ENCODE measurements at regions not wholly inside any gene's neighbourhood (a gene's known extent, or its start where the extent isn't known, plus 50 kb on each side); places are given as distances from the start of the nearest gene placed in this dataset.
"Not testable (repeated sequence)": the region's sequence is repeated elsewhere in the genome, so short reads cannot be mapped to it uniquely, and the experiment has no call there.

DNA sequence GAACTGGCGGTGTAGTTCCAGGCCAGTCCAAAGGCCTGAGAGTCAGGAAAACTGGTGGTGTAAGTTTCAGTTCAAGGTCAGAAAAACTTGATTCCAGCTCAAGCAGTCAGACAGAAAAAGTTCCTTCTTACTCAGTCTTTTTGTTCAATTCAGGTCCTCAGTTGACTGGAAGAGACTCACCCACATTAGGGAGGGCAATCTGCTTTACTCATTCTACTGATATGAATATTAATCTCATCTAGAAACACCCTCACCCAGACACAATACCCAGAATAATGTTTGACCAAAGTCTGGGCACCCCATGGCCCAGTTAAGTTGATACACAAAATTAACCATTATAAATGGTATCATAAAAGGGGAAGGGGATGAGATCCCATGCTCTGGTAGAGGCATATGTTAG, 50.1 kb upstream of the LTA4H start:
- no peak for DNase-seq

DNA sequence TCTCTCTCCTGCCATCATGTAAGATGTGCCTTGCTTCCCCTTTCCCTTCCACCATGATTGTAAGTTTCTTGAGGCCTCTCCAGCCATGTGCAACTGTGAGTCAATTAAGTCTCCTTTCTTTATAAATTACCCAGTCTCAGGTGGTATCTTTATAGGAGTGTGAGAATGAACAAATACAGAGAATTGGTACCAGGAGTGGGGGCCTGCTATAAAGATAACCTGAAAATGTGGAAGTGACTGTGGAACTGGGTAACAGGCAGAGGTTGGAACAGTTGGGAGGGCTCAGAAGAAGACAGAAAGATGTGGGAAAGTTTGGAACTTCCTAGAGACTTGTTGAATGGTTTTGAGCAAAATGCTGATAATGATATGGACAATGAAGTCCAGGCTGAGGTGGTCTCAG, 50.8 kb upstream of the LTA4H start:
- DNase-seq, result not testable (repeated sequence)

DNA sequence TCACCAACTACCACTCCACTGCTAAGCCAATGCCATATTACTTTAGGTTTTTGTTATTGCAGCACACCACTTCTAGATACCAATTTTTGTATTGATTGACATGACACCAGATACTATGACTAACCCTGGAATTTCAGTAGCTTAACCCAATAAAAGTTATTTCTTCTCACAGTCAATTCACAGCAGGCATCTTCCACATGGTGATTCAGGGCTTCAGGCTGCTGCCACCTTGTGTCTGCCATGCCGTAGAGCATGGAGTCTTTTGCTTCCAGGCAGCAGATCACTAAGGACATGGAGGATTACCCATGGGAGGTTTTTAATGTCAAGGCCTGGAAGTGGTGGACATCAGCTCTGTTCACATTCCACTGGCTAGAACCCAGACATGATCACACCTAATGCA, 56.4 kb upstream of the LTA4H start:
- no peak for DNase-seq

DNA sequence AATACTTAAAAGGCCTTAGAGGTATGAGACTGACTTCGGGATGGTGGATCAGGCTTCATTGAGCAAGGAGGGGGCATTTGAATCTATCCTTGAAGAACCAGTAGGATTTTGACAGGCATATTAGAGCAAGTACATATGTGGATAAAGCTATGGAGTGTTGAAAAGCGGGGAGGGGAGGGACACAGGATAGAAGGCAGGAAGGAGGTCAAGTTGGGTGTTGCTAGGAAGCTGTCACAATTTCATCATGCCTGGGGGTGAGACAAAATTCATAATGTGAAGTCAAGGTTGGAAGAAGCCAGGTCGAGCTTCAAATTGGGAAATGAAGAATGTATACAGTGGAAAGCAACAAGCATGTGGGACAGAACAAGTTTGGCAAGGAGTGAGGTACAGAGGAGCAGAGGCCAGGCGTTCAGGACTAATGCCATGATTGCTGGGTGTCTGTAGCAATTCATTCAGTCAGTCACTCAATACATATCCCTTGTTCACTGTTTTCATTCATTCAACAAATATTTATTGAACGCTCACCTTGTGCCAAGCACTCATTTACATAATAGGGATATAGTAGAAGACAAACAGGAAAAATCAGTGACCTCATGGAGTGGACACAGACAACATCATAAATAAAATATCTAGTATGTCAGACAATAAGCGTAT, 58.3 kb upstream of the LTA4H start:
- no peak for DNase-seq

DNA sequence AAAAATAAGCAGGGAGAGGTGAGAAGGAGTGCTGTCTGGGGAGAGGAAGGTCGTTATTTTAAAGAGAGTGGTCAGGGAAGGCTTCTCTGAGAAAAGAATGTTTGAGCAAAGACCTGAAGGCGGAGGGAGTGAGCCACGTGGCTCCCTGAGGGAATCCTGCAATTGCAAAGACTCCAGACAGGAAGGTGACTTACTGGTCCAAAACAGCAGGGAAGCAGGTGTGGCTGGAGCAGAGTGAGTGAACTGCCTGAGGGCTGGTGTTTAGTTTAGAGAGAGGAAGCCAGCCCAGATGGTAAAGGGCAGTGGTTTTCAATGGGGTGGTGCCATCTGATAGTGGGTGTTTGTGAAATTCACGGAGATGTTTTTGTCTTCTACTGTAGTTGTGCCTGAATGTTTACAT, 58.8 kb upstream of the LTA4H start:
- DNase-seq, result no peak

DNA sequence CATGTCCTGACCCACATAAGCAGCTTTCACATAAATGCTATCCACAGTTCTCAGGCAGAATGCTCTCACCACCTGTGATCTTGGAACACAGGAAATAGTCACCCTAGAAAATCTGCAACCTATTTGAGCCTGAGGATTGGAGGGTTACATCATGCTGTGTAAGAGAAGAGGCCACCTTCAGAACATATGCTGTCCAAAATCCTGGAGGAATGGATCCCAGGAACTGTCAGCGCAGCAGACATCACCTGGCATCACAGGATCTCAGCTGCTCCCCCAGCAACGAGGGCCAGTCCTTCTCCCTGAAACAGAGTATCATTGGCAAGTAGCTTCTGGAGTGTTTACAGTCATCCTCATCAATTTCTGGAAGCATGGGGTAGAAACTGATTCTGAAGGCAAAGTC, 63.2 kb upstream of the LTA4H start:
- no peak for DNase-seq

DNA sequence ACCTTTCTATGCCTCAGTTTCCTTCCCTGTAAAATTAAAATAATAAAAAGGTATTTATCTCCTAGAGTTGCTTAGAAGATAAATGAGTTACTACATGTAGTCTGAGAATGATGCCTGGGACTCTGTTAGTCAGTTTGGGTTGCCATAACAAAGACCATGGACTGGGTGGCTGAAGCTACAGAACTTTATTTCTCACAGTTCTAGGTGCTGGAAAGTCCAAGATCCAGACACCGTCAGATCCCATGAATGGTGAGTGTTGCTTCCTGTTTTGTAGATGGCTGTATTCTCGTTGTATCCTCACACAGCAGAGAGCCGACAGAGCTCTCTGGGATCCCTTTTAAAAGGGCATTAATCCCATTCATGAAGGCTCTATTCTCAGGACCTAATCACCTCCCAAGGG, 64.0 kb upstream of the LTA4H start:
- peak; percentile 38 for DNase-seq

DNA sequence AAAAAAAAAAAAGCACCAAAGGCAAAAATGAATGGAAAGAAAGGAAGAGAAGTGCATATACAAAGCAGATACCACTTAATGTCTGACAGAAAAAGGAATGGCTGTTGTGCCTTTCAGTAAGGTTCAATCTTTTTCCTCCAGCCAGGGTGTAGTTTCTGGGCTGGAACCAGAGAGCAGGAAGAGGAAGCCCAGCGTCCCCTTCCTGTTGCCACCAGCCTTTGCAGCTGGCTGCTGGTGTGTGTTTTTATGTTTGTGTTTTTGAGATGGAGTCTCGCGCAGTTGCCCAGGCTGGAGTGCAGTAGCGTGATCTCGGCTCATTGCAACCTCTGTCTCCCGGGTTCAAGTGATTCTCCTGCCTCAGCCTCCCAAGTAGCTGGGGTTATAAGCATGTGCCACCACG, 64.6 kb upstream of the LTA4H start:
- peak; percentile 13 for DNase-seq

DNA sequence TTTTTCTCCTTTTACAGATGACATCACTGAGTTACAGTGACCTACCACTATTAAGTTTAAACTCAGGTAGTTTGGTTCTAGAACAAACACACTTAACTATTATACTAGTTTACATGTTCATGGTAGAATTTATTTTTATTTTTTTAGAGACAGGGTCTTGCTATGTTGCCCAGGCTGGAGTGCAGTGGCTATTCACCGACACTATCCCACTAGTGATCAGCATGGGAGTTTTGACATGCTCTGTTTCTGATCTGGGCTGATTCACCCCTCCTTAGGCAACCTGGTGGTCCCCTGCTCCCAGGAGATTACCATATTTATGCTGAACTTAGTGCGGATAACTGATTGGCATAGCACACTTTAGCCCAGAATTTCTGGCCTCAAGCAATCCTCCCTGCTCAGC, 66.4 kb upstream of the LTA4H start:
- no peak for DNase-seq

DNA sequence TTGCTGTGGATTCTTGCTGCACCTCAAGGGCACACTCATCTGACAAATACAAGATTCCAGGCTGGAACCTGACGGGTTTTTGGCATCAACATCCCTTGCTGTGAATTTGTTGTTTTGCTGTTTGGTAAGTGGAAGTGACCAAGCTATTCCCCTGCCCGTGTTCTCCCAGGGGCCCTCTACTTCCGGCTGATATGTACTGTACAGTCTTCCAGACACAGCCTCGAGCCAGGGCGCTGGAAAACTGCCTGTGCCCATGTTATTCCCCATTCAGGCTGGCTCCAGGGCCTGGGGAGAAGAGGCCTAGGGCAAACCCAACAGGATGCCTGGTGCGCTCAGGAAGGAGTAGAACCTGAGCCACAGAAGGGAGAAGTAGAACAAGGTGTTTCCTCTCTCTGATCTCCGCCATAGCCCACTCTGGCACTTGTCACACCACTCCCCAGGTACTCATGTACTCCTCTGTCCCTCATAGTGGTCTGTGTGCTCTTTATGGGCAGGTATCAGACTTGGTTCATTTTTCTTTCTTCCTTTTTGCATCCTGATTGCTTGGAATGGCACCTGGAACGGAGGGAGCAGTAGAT, 67.8 kb upstream of the LTA4H start:
- no peak for DNase-seq

DNA sequence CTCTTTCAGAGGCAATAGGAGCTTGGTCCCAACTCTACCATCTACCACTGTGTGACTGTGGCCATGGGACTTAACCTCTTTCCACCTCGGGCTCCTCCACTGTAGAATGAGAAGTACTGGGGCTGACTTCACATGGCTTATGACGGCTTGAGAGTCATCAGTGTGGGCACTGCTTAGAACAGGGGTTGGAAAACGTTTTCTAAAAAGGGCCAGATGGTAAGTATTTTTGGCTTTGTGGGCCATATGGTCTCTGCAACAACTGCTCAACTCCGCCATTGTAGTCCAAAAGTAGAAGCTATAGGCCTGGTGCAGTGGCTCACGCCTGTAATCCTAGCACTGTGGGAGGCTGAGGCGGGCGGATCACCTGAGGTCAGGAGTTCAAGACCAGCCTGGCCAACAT, 69.2 kb upstream of the LTA4H start:
- DNase-seq, result no peak

DNA sequence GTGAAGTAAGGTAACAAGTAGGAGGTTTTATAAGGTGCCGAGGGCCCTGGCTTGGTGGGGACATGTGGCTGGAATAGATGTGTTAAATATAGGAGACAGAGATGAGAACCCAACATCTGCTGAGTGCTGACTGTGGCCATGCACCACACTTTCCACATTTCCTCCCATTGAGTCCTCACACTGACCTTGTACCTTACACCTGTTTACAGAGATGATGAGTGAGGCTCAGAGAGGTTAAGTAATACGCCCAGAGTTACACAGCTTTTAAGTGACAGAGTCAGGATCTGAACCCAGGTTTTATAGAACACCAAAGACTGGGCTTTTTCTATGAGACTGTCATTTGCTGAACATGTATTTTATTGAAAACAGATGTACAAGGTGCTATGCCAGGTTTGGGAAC, 70.8 kb upstream of the LTA4H start:
- DNase-seq, result no peak

DNA sequence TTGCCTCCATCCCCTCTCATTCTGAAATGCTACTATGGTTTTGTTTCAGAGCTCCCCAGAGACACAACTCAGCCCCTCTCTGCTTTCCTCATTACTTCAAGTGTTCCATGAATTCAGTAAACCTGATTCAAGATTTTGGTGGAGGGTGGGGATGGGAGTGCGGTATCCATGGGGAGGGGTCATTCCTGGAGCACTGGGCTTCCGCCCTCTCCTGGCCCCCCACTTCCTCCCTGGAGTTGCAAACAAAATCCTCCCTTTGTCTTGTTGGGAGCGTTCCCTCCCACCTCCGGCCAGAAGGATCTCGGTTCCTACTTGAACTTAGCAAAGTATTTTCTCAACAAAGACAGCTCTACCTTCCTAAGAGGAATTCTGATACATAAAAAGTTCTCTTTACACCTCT, 71.8 kb upstream of the LTA4H start:
- DNase-seq, result no peak

DNA sequence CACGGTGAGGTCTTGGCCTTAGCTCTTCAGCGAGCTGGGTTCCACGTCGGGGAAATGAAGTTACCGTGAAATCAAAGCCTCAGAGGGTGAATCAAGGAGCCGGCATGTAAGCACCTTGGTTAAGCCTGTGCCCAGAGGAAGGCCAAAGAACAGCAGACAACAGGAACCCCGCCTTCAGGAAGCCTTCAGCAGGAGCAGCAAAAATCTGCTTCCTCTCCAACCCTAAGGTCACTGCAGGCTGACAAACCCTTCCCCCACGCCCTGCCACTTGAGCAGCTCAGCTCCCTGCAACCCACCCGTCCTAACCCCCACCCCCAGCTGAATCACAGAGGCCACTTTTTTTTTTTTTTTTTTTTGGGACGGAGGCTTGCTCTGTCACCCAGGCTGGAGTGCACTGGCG, 72.9 kb upstream of the LTA4H start:
- DNase-seq, result peak; percentile 45

DNA sequence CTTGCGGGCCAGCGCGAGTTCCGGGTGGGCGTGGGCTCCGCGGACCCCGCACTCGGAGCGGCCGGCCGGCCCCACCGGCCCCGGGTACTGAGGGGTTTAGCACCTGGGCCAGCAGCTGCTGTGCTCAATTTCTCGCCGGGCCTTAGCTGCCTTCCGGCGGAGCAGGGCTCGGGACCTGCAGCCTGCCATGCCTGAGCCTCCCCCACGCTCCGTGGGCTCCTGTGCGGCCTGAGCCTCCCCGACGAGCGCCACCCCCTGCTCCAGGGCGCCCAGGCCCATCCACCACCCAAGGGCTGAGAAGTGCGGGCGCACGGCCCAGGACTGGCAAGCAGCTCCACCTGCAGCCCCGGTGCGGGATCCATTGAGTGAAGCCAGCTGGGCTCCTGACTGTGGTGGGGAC, 73.6 kb upstream of the LTA4H start:
- DNase-seq, result not testable (repeated sequence)

DNA sequence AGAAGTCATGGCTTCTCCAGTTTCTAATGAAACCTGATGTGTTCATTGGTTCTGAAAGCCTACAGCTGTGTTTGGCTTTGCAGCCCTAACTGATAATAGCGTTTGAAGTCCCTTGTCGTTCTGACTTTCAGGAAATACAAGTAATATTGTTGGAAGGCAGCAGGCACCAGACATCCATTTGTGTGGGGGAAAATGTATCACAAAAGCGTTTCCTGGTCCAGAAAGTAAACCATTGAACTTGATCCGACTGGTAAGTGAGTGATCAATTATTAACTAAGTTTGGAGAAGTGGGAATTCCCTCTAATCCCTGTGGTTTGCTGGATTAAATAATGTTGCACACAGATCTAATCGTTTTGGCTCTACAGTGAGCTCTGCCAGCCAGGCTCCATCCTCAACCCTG, 77.3 kb upstream of the LTA4H start:
- DNase-seq, result no peak

DNA sequence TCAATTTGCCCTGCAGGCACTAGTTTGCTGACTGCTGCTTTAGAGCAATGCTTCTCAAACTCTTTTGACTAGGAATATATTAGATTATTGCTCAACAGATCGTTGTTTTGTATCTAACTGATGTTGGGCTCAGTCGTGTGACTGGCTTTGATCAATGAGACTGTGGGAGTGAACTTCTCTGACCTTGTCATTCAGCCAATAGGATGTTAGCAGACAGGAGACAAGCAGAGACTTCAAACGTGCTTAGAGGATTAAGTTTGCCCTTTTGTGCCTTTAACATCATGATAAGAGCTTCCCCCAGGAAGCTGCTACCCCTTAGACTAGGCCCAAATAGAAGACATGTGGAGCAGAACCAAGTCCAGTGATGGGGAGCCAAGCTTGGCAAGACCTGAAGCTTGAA, 76.7 kb upstream of the ELK3 start:
- DNase-seq, result no peak

DNA sequence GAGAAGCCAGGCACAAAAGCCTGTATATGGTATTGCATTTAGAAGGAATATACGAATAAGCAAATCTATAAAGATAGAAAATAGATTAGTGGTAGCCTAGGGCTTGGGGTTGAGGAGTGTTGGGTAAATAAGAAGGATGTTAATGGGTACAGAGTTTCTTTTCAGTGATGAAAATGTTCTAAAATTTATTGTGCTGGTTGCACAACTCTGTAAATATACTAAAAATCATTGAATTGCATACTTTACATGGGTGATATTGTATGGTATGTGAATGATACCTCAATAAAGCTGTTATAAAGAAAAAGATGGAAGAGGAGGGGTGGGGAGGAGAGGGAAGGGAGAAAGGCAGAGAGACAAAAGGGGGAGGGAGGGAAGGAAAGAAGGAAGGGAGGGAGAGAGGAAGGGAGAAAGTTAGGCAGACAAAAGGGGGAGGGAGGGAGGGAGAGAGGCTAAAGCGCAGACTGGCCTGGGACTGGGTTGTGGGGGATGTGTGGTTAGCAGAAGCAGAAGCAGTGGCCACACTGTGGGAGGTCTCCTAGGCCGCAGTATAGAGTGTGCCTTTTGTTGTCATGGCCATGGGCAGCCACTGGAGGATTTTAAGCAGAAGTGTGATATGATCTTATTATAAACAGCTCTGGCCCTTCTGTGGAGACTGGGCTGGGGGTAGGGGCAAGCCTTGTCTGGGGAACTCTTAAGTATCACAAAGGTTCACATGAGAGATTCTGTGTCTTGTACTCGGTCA, 73.6 kb upstream of the ELK3 start:
- peak; percentile 89 for DNase-seq

DNA sequence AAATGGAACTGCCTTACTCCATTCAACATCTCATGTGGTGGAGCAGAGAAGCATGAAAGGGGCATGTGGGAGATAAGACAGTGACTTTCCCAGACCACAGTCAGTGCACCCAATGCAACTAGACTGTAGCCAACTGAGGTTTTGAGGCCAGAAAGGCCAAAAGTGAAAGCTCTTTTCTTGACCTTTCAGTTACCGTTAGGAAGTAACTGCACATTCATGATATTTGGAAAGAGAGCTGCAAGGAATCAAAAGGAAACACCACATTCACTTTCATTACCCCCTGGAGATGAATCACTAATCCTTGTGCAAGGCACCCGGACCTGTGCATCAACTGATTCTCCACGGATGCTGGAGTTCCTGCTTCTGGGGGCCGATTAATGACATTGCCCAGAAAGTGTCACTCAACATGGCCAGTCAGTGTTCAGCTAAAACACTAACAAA, 72.9 kb upstream of the ELK3 start:
- peak; percentile 96 for DNase-seq

DNA sequence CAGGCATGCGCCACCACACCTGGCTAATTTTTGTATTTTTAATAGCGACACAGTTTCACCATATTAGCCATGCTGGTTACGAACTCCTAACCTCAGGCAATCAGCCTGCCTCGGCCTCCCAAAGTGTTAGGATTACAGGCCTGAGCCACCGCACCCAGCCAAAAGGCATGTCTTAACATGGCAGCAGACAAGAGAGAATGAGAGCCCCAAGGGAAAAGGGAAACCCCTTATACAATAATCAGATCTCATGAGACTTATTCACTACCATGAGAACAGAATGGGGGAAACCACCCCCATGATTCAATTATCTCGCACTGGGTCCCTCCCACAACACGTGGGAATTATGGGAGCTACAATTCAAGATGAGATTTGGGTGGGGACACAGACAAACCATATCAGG, 65.9 kb upstream of the ELK3 start:
- not testable (repeated sequence) for DNase-seq

DNA sequence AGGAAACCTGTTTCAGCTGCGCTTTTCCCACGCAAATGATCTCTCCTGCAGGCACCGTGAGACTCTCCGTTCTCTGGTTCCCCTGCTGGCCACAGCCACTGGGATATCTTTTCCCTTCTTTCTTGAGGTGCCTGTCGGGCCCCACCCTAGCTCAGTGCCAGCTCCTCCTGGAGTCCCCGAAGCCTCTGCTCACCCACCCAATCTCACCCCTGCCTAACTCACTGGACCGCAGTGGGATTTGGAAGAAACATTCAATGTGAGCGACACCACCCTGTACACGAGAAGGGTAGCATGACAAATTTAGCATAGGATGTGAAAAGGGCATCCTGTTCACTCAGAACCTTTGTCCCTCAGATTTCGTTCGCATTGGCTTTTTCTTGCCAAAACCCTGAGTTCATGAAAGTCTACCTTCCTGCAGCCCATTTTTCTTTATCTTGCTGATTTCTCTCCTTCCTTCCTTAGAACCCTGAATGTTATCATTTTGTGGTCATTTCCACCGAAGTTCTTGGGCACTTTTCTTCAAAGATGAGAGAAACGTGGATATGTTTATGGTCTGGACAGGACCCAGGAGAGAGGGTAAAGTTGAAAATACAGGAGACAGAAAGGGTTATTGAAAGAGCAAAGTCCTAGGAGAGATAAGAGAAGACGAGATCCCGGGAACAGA, 63.6 kb upstream of the ELK3 start:
- no peak for DNase-seq

DNA sequence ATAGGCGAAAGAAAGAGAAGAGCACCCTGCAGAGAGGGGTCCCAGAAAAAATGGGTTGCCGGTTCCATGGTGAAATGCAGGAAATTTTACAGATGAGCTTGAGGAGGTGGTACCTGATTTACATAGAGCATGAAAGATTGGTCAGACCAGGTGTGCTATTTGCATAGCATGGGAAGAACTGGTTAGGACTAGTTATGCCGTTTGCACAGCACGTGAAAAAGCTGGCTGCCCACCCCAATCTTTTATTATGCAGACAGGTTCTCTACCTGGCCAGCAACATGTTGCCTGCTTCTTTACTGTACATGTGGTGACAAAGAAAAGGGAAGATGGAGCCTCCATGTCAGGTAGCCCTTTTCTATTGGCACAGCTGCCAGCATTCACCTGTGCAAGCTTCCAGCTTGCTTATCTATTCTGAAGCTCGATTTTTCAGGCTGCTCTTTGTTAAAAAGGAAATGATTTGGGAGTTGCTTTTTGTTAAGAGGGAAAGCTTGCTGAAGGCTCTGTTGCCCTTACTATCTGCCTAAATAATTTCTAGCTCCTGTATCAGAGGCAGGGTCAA, 62.9 kb upstream of the ELK3 start:
- DNase-seq, result no peak

DNA sequence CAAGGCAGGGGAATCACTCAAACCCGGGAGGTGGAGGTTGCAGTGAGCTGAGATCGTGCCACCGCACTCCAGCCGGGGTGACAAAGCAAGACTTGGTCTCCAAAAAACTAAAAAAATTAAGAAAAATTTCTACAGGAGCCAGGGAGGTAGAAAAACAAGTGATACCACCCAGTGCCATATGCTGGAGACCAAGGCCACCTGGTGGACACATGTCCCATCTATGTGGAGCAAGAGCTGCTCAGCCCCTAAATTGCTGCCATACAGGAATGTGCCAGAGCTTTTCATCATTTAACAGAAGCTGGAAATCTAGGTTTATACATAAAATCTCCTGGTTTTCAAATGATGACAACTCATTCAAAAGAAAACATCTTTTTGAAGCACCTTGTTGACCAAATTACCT, 61.4 kb upstream of the ELK3 start:
- peak; percentile 28 for DNase-seq

DNA sequence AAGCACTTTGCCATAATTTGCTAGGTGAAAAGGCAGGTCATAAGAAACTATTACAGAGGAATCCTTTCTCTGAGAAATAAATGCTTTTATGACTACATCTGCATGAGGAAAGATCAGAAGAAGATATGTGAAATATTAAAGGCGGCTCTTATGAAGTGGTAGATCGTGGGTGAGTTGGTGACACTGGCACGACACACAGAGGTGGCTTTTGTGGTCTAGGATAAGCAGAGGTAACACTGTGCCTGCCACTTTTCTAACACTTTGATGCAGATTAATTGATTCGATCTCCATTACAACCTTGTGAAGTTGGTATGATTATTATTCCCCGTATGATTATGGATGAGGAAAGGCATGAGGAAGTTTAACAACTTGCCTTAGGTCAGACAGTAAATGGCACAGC, 60.0 kb upstream of the ELK3 start:
- DNase-seq, result no peak

All from inflammatory macrophage treated with lipopolysaccharide for 4 hours (primary cell).